IgD-negative memory B cell (primary cell): ENCODE measurements at regions not wholly inside any gene's neighbourhood (a gene's known extent, or its start where the extent isn't known, plus 50 kb on each side); places are given as distances from the start of the nearest gene placed in this dataset.

Experiments
- H3K27ac Mint-ChIP-seq, 3 donors: one replicate each; pipeline ENCODE4 v1.8.0; 2020 to 2022; ENCODE audit warnings: mild to moderate bottlenecking in 3 of 3, mixed read lengths in 3 of 3, moderate library complexity in 1 of 3
- H3K27me3 Mint-ChIP-seq: one replicate; pipeline ENCODE4 v1.8.0; 2021; ENCODE audit warnings: mixed read lengths
- H3K36me3 Mint-ChIP-seq: one replicate; pipeline ENCODE4 v1.8.0; 2020; ENCODE audit warnings: mild to moderate bottlenecking, mixed read lengths
- H3K4me1 Mint-ChIP-seq, 3 donors: one replicate each; pipeline ENCODE4 v1.8.0; 2020 to 2022; ENCODE audit warnings: mixed read lengths in 3 of 3, mild to moderate bottlenecking in 1 of 3
- H3K4me3 Mint-ChIP-seq, 4 donors: one replicate each; pipeline ENCODE4 v1.8.0; 2020 to 2022; ENCODE audit warnings: mild to moderate bottlenecking in 4 of 4, mixed read lengths in 4 of 4, moderate library complexity in 3 of 4
- H3K9me3 Mint-ChIP-seq, 3 donors: one replicate each; pipeline ENCODE4 v1.8.0; 2020 to 2021; ENCODE audit warnings: mixed read lengths in 3 of 3, mild to moderate bottlenecking in 1 of 3

- Mint-ChIP-seq H3K27me3 (no peaks in the 10 kb centered on the region), H3K4me1 (no peaks in the 10 kb centered on the region), H3K27ac (no peak overlapping the region), H3K9me3 (peaks cover 3 to 5% (median 4%) of the 10 kb centered on the region in 3 donors), H3K36me3 (no peaks in the 10 kb centered on the region), H3K4me3 (no peak overlapping the region)
These were observed 279.9 kb upstream of the ADAMTS5 start for GRCh38 chr21:27246741-27247140.

- no peaks in the 10 kb centered on the region for H3K27me3 Mint-ChIP-seq
- no peaks in the 10 kb centered on the region for H3K4me1 Mint-ChIP-seq
- H3K4me3 Mint-ChIP-seq, result no peak overlapping the region
- peaks cover 3 to 13% (median 5%) of the 10 kb centered on the region in 3 donors for H3K9me3 Mint-ChIP-seq
- H3K27ac Mint-ChIP-seq, result no peak overlapping the region
- no peaks in the 10 kb centered on the region for H3K36me3 Mint-ChIP-seq
These were observed 277.9 kb upstream of the ADAMTS5 start for GRCh38 chr21:27244776-27245175.

- Mint-ChIP-seq H3K27me3 (no peaks in the 10 kb centered on the region), H3K27ac (no peak overlapping the region), H3K4me1 (no peaks in the 10 kb centered on the region), H3K9me3 (peaks cover 3 to 13% (median 4%) of the 10 kb centered on the region in 3 donors), H3K4me3 (no peak overlapping the region), H3K36me3 (no peaks in the 10 kb centered on the region)
These were observed 277.5 kb upstream of the ADAMTS5 start for GRCh38 chr21:27244352-27244751.

- Mint-ChIP-seq H3K4me1 (no peaks in the 10 kb centered on the region), H3K36me3 (no peaks in the 10 kb centered on the region)
These were observed 274.0 kb upstream of the ADAMTS5 start for GRCh38 chr21:27240839-27241238.

GRCh38 chr21:27233514-27234115 lies 266.7 kb upstream of the ADAMTS5 start:
- Mint-ChIP-seq H3K27ac (no peak overlapping the region), H3K27me3 (no peaks in the 10 kb centered on the region), H3K4me3 (no peak overlapping the region), H3K4me1 (no peaks in the 10 kb centered on the region), H3K36me3 (no peaks in the 10 kb centered on the region), H3K9me3 (peaks cover 0 to 2% (median 0%) of the 10 kb centered on the region in 3 donors)

More at GRCh38 chr21:27240839-27241238, 274.0 kb upstream of the ADAMTS5 start:
- Mint-ChIP-seq H3K27ac (no peak overlapping the region), H3K4me3 (no peak overlapping the region), H3K9me3 (peaks cover 0 to 13% (median 2%) of the 10 kb centered on the region in 3 donors), H3K27me3 (no peaks in the 10 kb centered on the region)

GRCh38 chr21:27225940-27226339 lies 259.1 kb upstream of the ADAMTS5 start:
- Mint-ChIP-seq H3K36me3 (no peaks in the 10 kb centered on the region), H3K27ac (no peak overlapping the region), H3K9me3 (no peaks in the 10 kb centered on the region), H3K27me3 (no peaks in the 10 kb centered on the region), H3K4me1 (no peaks in the 10 kb centered on the region), H3K4me3 (no peak overlapping the region)

- no peaks in the 10 kb centered on the region for H3K27me3 Mint-ChIP-seq
- no peak overlapping the region for H3K4me3 Mint-ChIP-seq
- no peaks in the 10 kb centered on the region for H3K36me3 Mint-ChIP-seq
- peaks cover 0 to 4% (median 0%) of the 10 kb centered on the region in 3 donors for H3K9me3 Mint-ChIP-seq
- no peak overlapping the region for H3K27ac Mint-ChIP-seq
- no peaks in the 10 kb centered on the region for H3K4me1 Mint-ChIP-seq
These were observed 258.3 kb upstream of the ADAMTS5 start for GRCh38 chr21:27225151-27225550.

- no peak overlapping the region for H3K27ac Mint-ChIP-seq
- H3K4me1 Mint-ChIP-seq, result no peaks in the 10 kb centered on the region
- no peaks in the 10 kb centered on the region for H3K36me3 Mint-ChIP-seq
- H3K27me3 Mint-ChIP-seq, result no peaks in the 10 kb centered on the region
- H3K9me3 Mint-ChIP-seq, result peaks cover 0 to 8% (median 0%) of the 10 kb centered on the region in 3 donors
- H3K4me3 Mint-ChIP-seq, result no peak overlapping the region
These were observed 257.3 kb upstream of the ADAMTS5 start for GRCh38 chr21:27224169-27224568.

GRCh38 chr21:27221077-27221476 lies 254.2 kb upstream of the ADAMTS5 start:
- no peak overlapping the region for H3K4me3 Mint-ChIP-seq
- H3K27ac Mint-ChIP-seq, result no peak overlapping the region
- H3K9me3 Mint-ChIP-seq, result peaks cover 0 to 8% (median 0%) of the 10 kb centered on the region in 3 donors
- H3K27me3 Mint-ChIP-seq, result no peaks in the 10 kb centered on the region
- H3K4me1 Mint-ChIP-seq, result no peaks in the 10 kb centered on the region
- H3K36me3 Mint-ChIP-seq, result no peaks in the 10 kb centered on the region

GRCh38 chr21:27220416-27220815 lies 253.5 kb upstream of the ADAMTS5 start:
- Mint-ChIP-seq H3K4me3 (no peak overlapping the region), H3K27me3 (no peaks in the 10 kb centered on the region), H3K27ac (no peak overlapping the region), H3K36me3 (no peaks in the 10 kb centered on the region), H3K9me3 (peaks cover 0 to 8% (median 0%) of the 10 kb centered on the region in 3 donors), H3K4me1 (no peaks in the 10 kb centered on the region)

GRCh38 chr21:27219068-27219467 lies 252.2 kb upstream of the ADAMTS5 start:
- peaks cover 0 to 8% (median 0%) of the 10 kb centered on the region in 3 donors for H3K9me3 Mint-ChIP-seq
- no peaks in the 10 kb centered on the region for H3K27me3 Mint-ChIP-seq
- no peak overlapping the region for H3K4me3 Mint-ChIP-seq
- H3K36me3 Mint-ChIP-seq, result no peaks in the 10 kb centered on the region
- no peaks in the 10 kb centered on the region for H3K4me1 Mint-ChIP-seq
- H3K27ac Mint-ChIP-seq, result no peak overlapping the region

GRCh38 chr21:27213303-27213702 lies 246.4 kb upstream of the ADAMTS5 start:
- H3K9me3 Mint-ChIP-seq, result peaks cover 0 to 1% (median 0%) of the 10 kb centered on the region in 3 donors
- H3K36me3 Mint-ChIP-seq, result no peaks in the 10 kb centered on the region
- no peak overlapping the region for H3K27ac Mint-ChIP-seq
- H3K4me1 Mint-ChIP-seq, result no peaks in the 10 kb centered on the region
- no peak overlapping the region for H3K4me3 Mint-ChIP-seq
- no peaks in the 10 kb centered on the region for H3K27me3 Mint-ChIP-seq

GRCh38 chr21:27212441-27212840 lies 245.6 kb upstream of the ADAMTS5 start:
- no peak overlapping the region for H3K4me3 Mint-ChIP-seq
- H3K27ac Mint-ChIP-seq, result no peak overlapping the region
- no peaks in the 10 kb centered on the region for H3K36me3 Mint-ChIP-seq
- no peaks in the 10 kb centered on the region for H3K4me1 Mint-ChIP-seq
- H3K9me3 Mint-ChIP-seq, result peaks cover 0 to 1% (median 0%) of the 10 kb centered on the region in 3 donors
- H3K27me3 Mint-ChIP-seq, result no peaks in the 10 kb centered on the region

- no peak overlapping the region for H3K4me3 Mint-ChIP-seq
- peaks cover 0 to 2% (median 1%) of the 10 kb centered on the region in 3 donors for H3K9me3 Mint-ChIP-seq
- H3K27me3 Mint-ChIP-seq, result no peaks in the 10 kb centered on the region
- H3K4me1 Mint-ChIP-seq, result no peaks in the 10 kb centered on the region
- H3K27ac Mint-ChIP-seq, result no peak overlapping the region
- H3K36me3 Mint-ChIP-seq, result no peaks in the 10 kb centered on the region
These were observed 242.7 kb upstream of the ADAMTS5 start for GRCh38 chr21:27209546-27209945.

- no peak overlapping the region for H3K4me3 Mint-ChIP-seq
- peaks cover 0 to 6% (median under 1%) of the 10 kb centered on the region in 3 donors for H3K9me3 Mint-ChIP-seq
- H3K36me3 Mint-ChIP-seq, result no peaks in the 10 kb centered on the region
- no peak overlapping the region for H3K27ac Mint-ChIP-seq
- H3K4me1 Mint-ChIP-seq, result peaks cover 0 to 2% (median 0%) of the 10 kb centered on the region in 3 donors
- H3K27me3 Mint-ChIP-seq, result no peaks in the 10 kb centered on the region
These were observed 239.6 kb upstream of the ADAMTS5 start for GRCh38 chr21:27206368-27206982.

- H3K27me3 Mint-ChIP-seq, result no peaks in the 10 kb centered on the region
These were observed 235.4 kb upstream of the ADAMTS5 start for GRCh38 chr21:27202301-27202700.

More at GRCh38 chr21:27202301-27202700, 235.4 kb upstream of the ADAMTS5 start:
- Mint-ChIP-seq H3K27ac (no peak overlapping the region), H3K9me3 (peaks cover 1 to 9% (median 2%) of the 10 kb centered on the region in 3 donors), H3K36me3 (no peaks in the 10 kb centered on the region), H3K4me3 (no peak overlapping the region), H3K4me1 (peaks cover 0 to 2% (median 0%) of the 10 kb centered on the region in 3 donors)
